ENCODE measurements at regions not wholly inside any gene's neighbourhood (a gene's known extent, or its start where the extent isn't known, plus 50 kb on each side); places are given as distances from the start of the nearest gene placed in this dataset.

- H3K4me3 Mint-ChIP-seq, result no peak overlapping the region
- no peaks in the 10 kb centered on the region for H3K36me3 ChIP-seq (ENCODE audit: insufficient read depth, low read length)
- H3K27me3 Mint-ChIP-seq, result no peaks in the 10 kb centered on the region
- H3K4me1 ChIP-seq (ENCODE audit: insufficient read depth, low read length), result no peaks in the 10 kb centered on the region
- POLR2A ChIA-PET, result no interaction called here
- no peak for TF ChIP-seq CTCF (IDR thresholded peaks at IDR 0.05)
- no peaks in the 10 kb centered on the region for H3K4me1 Mint-ChIP-seq (ENCODE audit: low read depth)
- H3K4me3 ChIP-seq (ENCODE audit: low read length), result no peak overlapping the region
- CTCF ChIA-PET, result no interaction called here
- intact Hi-C loops (cut with DNase I, micrococcal nuclease), result no loop called here
- peaks cover 8% of the 10 kb centered on the region for H3K9me3 Mint-ChIP-seq
- H3K27ac ChIP-seq (ENCODE audit: low read depth in 1 of 2, low read length in 2 of 2), result no peak overlapping the region
- ATAC-seq (ENCODE audit: poor library complexity), result no peak
- H3K9me3 ChIP-seq (ENCODE audit: control insufficient read depth in 1 of 2, insufficient read depth in 1 of 2, low read length in 2 of 2), result no peaks in the 10 kb centered on the region
- no peaks in the 10 kb centered on the region for H3K27me3 ChIP-seq (ENCODE audit: control insufficient read depth in 1 of 2, insufficient read depth in 2 of 2, low read length in 2 of 2)
- no peaks in the 10 kb centered on the region for H3K36me3 Mint-ChIP-seq (ENCODE audit: low read depth)
- no peak for DNase-seq
- no peak overlapping the region for H3K27ac Mint-ChIP-seq
Measured at GRCh38 chr2:146158072-146158674, 1638.3 kb upstream of the ZEB2 start.

- H3K27ac ChIP-seq (ENCODE audit: low read depth in 1 of 2, low read length in 2 of 2), result no peak overlapping the region
- Mint-ChIP-seq H3K36me3 (ENCODE audit: low read depth) (no peaks in the 10 kb centered on the region), H3K27me3 (no peaks in the 10 kb centered on the region), H3K9me3 (peaks cover 8% of the 10 kb centered on the region), H3K27ac (no peak overlapping the region), H3K4me3 (no peak overlapping the region), H3K4me1 (ENCODE audit: low read depth) (no peaks in the 10 kb centered on the region)
- no peak for DNase-seq
- no peaks in the 10 kb centered on the region for H3K4me1 ChIP-seq (ENCODE audit: insufficient read depth, low read length)
- no peak for ATAC-seq (ENCODE audit: poor library complexity)
- no peak for TF ChIP-seq CTCF (IDR thresholded peaks at IDR 0.05)
- intact Hi-C loops (cut with DNase I, micrococcal nuclease), result no loop called here
- ChIA-PET POLR2A (no interaction called here), CTCF (no interaction called here)
- no peaks in the 10 kb centered on the region for H3K36me3 ChIP-seq (ENCODE audit: insufficient read depth, low read length)
- no peak overlapping the region for H3K4me3 ChIP-seq (ENCODE audit: low read length)
- no peaks in the 10 kb centered on the region for H3K9me3 ChIP-seq (ENCODE audit: control insufficient read depth in 1 of 2, insufficient read depth in 1 of 2, low read length in 2 of 2)
- H3K27me3 ChIP-seq (ENCODE audit: control insufficient read depth in 1 of 2, insufficient read depth in 2 of 2, low read length in 2 of 2), result no peaks in the 10 kb centered on the region
Measured at GRCh38 chr2:146147448-146148012, 1627.6 kb upstream of the ZEB2 start.

- H3K9me3 Mint-ChIP-seq, result peaks cover 3% of the 10 kb centered on the region
- no peaks in the 10 kb centered on the region for H3K4me1 Mint-ChIP-seq (ENCODE audit: low read depth)
- POLR2A ChIA-PET, result no interaction called here
- intact Hi-C loops (cut with DNase I, micrococcal nuclease), result no loop called here
- no peak overlapping the region for H3K4me3 Mint-ChIP-seq
- H3K4me1 ChIP-seq (ENCODE audit: insufficient read depth, low read length), result no peaks in the 10 kb centered on the region
- no peaks in the 10 kb centered on the region for H3K9me3 ChIP-seq (ENCODE audit: control insufficient read depth in 1 of 2, insufficient read depth in 1 of 2, low read length in 2 of 2)
- no peaks in the 10 kb centered on the region for H3K27me3 ChIP-seq (ENCODE audit: control insufficient read depth in 1 of 2, insufficient read depth in 2 of 2, low read length in 2 of 2)
- DNase-seq (no peak), ATAC-seq (ENCODE audit: poor library complexity) (no peak)
- H3K4me3 ChIP-seq (ENCODE audit: low read length), result no peak overlapping the region
- H3K27me3 Mint-ChIP-seq, result no peaks in the 10 kb centered on the region
- TF ChIP-seq CTCF (IDR thresholded peaks at IDR 0.05), result no peak
- H3K36me3 Mint-ChIP-seq (ENCODE audit: low read depth), result no peaks in the 10 kb centered on the region
- no peak overlapping the region for H3K27ac Mint-ChIP-seq
- no peak overlapping the region for H3K27ac ChIP-seq (ENCODE audit: low read depth in 1 of 2, low read length in 2 of 2)
- H3K36me3 ChIP-seq (ENCODE audit: insufficient read depth, low read length), result no peaks in the 10 kb centered on the region
- CTCF ChIA-PET, result no interaction called here
Measured at GRCh38 chr2:146143971-146144370, 1624.1 kb upstream of the ZEB2 start.
